HFFc6 (cell line): ENCODE measurements at regions not wholly inside any gene's neighbourhood (a gene's known extent, or its start where the extent isn't known, plus 50 kb on each side); places are given as distances from the start of the nearest gene placed in this dataset.

Source experiments
- DNase-seq: peaks from one replicate; pipeline ENCODE4 v3.0.0-alpha.2; 2018
- H3K27ac Mint-ChIP-seq: 2 replicates; pipeline ENCODE4 v1.8.0; 2020; ENCODE audit warnings: mild to moderate bottlenecking, mixed read lengths
- H3K27me3 Mint-ChIP-seq: 2 replicates; pipeline ENCODE4 v1.8.0; 2021; ENCODE audit warnings: mild to moderate bottlenecking, moderate library complexity, mixed read lengths; ENCODE audit not compliant: insufficient read depth
- H3K36me3 Mint-ChIP-seq: 2 replicates; pipeline ENCODE4 v1.8.0; 2021; ENCODE audit warnings: low read depth, mixed read lengths
- H3K4me1 Mint-ChIP-seq: 2 replicates; pipeline ENCODE4 v1.8.0; 2020; ENCODE audit warnings: low read depth, mixed read lengths
- H3K4me3 Mint-ChIP-seq: 2 replicates; pipeline ENCODE4 v1.8.0; 2020; ENCODE audit warnings: mild to moderate bottlenecking, moderate library complexity, mixed read lengths
- H3K9me3 Mint-ChIP-seq: 2 replicates; pipeline ENCODE4 v1.8.0; 2020; ENCODE audit warnings: mild to moderate bottlenecking, mixed read lengths
- TF ChIP-seq, protein P1 (sequence below): fragments of 200-600 bp; sonication (generic); IDR thresholded peaks from 2 replicates; pipeline ENCODE4 v1.5.0; 2021; ENCODE audit warnings: antibody characterized with exemption, mild to moderate bottlenecking

- peak; percentile 79 for DNase-seq
- no peaks in the 10 kb centered on the region for H3K27me3 Mint-ChIP-seq
- H3K4me3 Mint-ChIP-seq: peak overlapping the region; percentile 91
- no peaks in the 10 kb centered on the region for H3K36me3 Mint-ChIP-seq
- peak overlapping the region; percentile 74 for H3K27ac Mint-ChIP-seq
- H3K9me3 Mint-ChIP-seq: no peaks in the 10 kb centered on the region
- TF ChIP-seq, protein P1, sequence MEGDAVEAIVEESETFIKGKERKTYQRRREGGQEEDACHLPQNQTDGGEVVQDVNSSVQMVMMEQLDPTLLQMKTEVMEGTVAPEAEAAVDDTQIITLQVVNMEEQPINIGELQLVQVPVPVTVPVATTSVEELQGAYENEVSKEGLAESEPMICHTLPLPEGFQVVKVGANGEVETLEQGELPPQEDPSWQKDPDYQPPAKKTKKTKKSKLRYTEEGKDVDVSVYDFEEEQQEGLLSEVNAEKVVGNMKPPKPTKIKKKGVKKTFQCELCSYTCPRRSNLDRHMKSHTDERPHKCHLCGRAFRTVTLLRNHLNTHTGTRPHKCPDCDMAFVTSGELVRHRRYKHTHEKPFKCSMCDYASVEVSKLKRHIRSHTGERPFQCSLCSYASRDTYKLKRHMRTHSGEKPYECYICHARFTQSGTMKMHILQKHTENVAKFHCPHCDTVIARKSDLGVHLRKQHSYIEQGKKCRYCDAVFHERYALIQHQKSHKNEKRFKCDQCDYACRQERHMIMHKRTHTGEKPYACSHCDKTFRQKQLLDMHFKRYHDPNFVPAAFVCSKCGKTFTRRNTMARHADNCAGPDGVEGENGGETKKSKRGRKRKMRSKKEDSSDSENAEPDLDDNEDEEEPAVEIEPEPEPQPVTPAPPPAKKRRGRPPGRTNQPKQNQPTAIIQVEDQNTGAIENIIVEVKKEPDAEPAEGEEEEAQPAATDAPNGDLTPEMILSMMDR: peak; percentile 79
- peaks cover 24% of the 10 kb centered on the region for H3K4me1 Mint-ChIP-seq
Measured at GRCh38 chr6:14210663-14211561, 93.3 kb downstream of the CD83 start.

GRCh38 chr6:14211562-14211942 lies 94.0 kb downstream of the CD83 start:
- Mint-ChIP-seq H3K4me1 (peaks cover 30% of the 10 kb centered on the region), H3K36me3 (no peaks in the 10 kb centered on the region), H3K27ac (peak overlapping the region; percentile 74), H3K27me3 (no peaks in the 10 kb centered on the region), H3K9me3 (no peaks in the 10 kb centered on the region), H3K4me3 (peak overlapping the region; percentile 91)
- TF ChIP-seq, protein P1: no peak; the same call in 1 of the 2 replicates
- no peak for DNase-seq

GRCh38 chr6:14212020-14212419 lies 94.4 kb downstream of the CD83 start:
- Mint-ChIP-seq H3K27ac (peak overlapping the region; percentile 74; the same call in 1 of the 2 replicates), H3K27me3 (no peaks in the 10 kb centered on the region), H3K9me3 (no peaks in the 10 kb centered on the region), H3K4me3 (peak overlapping the region; percentile 91), H3K36me3 (no peaks in the 10 kb centered on the region), H3K4me1 (peaks cover 35% of the 10 kb centered on the region)
- TF ChIP-seq, protein P1: no peak
- DNase-seq: no peak

GRCh38 chr6:14212632-14213031 lies 95.1 kb downstream of the CD83 start:
- Mint-ChIP-seq H3K9me3 (no peaks in the 10 kb centered on the region), H3K27ac (no peak overlapping the region), H3K36me3 (no peaks in the 10 kb centered on the region), H3K4me1 (peaks cover 35% of the 10 kb centered on the region), H3K27me3 (no peaks in the 10 kb centered on the region), H3K4me3 (no peak overlapping the region)
- TF ChIP-seq, protein P1: no peak
- DNase-seq: no peak

- Mint-ChIP-seq H3K4me3 (peak overlapping the region; percentile 55), H3K9me3 (no peaks in the 10 kb centered on the region), H3K27ac (peak overlapping the region; percentile 70), H3K27me3 (no peaks in the 10 kb centered on the region; the same call in 1 of the 2 replicates), H3K4me1 (peaks cover 30% of the 10 kb centered on the region), H3K36me3 (no peaks in the 10 kb centered on the region)
- TF ChIP-seq, protein P1: no peak
- peak; percentile 95 for DNase-seq
Measured at GRCh38 chr6:14216946-14217684, 99.5 kb downstream of the CD83 start.
